Stimulated activated CD4-positive, alpha-beta T cell treated with anti-CD3 and anti-CD28 coated beads, Interleukin-1b, Interleukin-23, amount 100 ng/mL, for 48 hours (primary cell): ENCODE measurements at regions not wholly inside any gene's neighbourhood (a gene's known extent, or its start where the extent isn't known, plus 50 kb on each side); places are given as distances from the start of the nearest gene placed in this dataset.

ENCODE experiments used
- DNase-seq: peaks from one replicate; pipeline ENCODE4 v3.0.0-alpha.2; 2020

- no peak for DNase-seq
Measured at GRCh38 chr9:99555792-99556191, 265.9 kb upstream of the NR4A3 start.

GRCh38 chr9:99556998-99557397, 264.7 kb upstream of the NR4A3 start:
- no peak for DNase-seq

- no peak for DNase-seq
Measured at GRCh38 chr9:99557816-99558215, 263.9 kb upstream of the NR4A3 start.

GRCh38 chr9:99559776-99560175, 261.9 kb upstream of the NR4A3 start:
- no peak for DNase-seq

- no peak for DNase-seq
Measured at GRCh38 chr9:99560561-99560960, 261.1 kb upstream of the NR4A3 start.

GRCh38 chr9:99561509-99561917, 260.2 kb upstream of the NR4A3 start:
- no peak for DNase-seq

- no peak for DNase-seq
Measured at GRCh38 chr9:99561961-99562565, 259.6 kb upstream of the NR4A3 start.

- DNase-seq = no peak
Measured at GRCh38 chr9:99563364-99563763, 258.3 kb upstream of the NR4A3 start.

GRCh38 chr9:99565203-99565602, 256.5 kb upstream of the NR4A3 start:
- no peak for DNase-seq

GRCh38 chr9:99567436-99567835, 254.2 kb upstream of the NR4A3 start:
- no peak for DNase-seq

- DNase-seq = no peak
Measured at GRCh38 chr9:99569840-99570239, 251.8 kb upstream of the NR4A3 start.

- DNase-seq = no peak
Measured at GRCh38 chr9:99572567-99572966, 249.1 kb upstream of the NR4A3 start.

GRCh38 chr9:99573085-99573484, 248.6 kb upstream of the NR4A3 start:
- no peak for DNase-seq

GRCh38 chr9:99573886-99574285, 247.8 kb upstream of the NR4A3 start:
- no peak for DNase-seq

GRCh38 chr9:99576002-99576401, 245.7 kb upstream of the NR4A3 start:
- no peak for DNase-seq

GRCh38 chr9:99576876-99577275, 244.8 kb upstream of the NR4A3 start:
- no peak for DNase-seq

- DNase-seq = no peak
Measured at GRCh38 chr9:99577351-99577750, 244.3 kb upstream of the NR4A3 start.

GRCh38 chr9:99578666-99579065, 243.0 kb upstream of the NR4A3 start:
- DNase-seq = no peak

GRCh38 chr9:99579964-99580363, 241.7 kb upstream of the NR4A3 start:
- DNase-seq = no peak

- DNase-seq = no peak
Measured at GRCh38 chr9:99582814-99583213, 238.9 kb upstream of the NR4A3 start.

GRCh38 chr9:99588299-99588698, 233.4 kb upstream of the NR4A3 start:
- no peak for DNase-seq

- DNase-seq = no peak
Measured at GRCh38 chr9:99588747-99589146, 232.9 kb upstream of the NR4A3 start.

GRCh38 chr9:99590410-99590809, 231.3 kb upstream of the NR4A3 start:
- no peak for DNase-seq

GRCh38 chr9:99590840-99591239, 230.8 kb upstream of the NR4A3 start:
- DNase-seq = no peak

- DNase-seq = no peak
Measured at GRCh38 chr9:99591770-99592169, 229.9 kb upstream of the NR4A3 start.
